H1 (cell line): ENCODE measurements at regions not wholly inside any gene's neighbourhood (a gene's known extent, or its start where the extent isn't known, plus 50 kb on each side); places are given as distances from the start of the nearest gene placed in this dataset.

ENCODE experiments used
- BCL11A ChIP-seq, 2 experiments: IDR thresholded peaks; one replicate each; pipeline ENCODE4 v1.6.1; 2011; ENCODE audit warnings: low read depth in 2 of 2, low read length in 2 of 2, mild to moderate bottlenecking in 2 of 2
- POLR2A ChIP-seq, 2 experiments: IDR thresholded peaks; 1 replicate in 1 of 2; 2 replicates in 1 of 2; pipeline ENCODE4 v1.6.1; 2011; ENCODE audit warnings: low read depth in 2 of 2, low read length in 2 of 2, mild to moderate bottlenecking in 2 of 2; ENCODE audit errors: control extremely low read depth in 1 of 2
- POLR2AphosphoS5 ChIP-seq: IDR thresholded peaks from 2 replicates; pipeline ENCODE4 v1.6.1; 2011; ENCODE audit warnings: low read depth, low read length
- RNF2 ChIP-seq: fragments of 200-900, 300-1000 bp; sonication (generic); IDR thresholded peaks from 2 replicates; pipeline ENCODE4 v1.7.1; 2016; ENCODE audit warnings: borderline replicate concordance, low read depth, mild to moderate bottlenecking, antibody characterized with exemption, low read length; ENCODE audit not compliant: poor library complexity, severe bottlenecking; ENCODE audit errors: missing control alignments
- SP1 ChIP-seq: IDR thresholded peaks from 2 replicates; pipeline ENCODE4 v1.6.1; 2011; ENCODE audit warnings: low read depth, low read length
- SP2 ChIP-seq: IDR thresholded peaks from 2 replicates; pipeline ENCODE4 v1.6.1; 2012; ENCODE audit warnings: mild to moderate bottlenecking, low read length, inconsistent platforms

GRCh38 chr16:51427085-51427484 is 276.0 kb upstream of the SALL1 start:
- no peak for TF ChIP-seq POLR2AphosphoS5
- TF ChIP-seq RNF2: no peak
- no peak for TF ChIP-seq SP1
- no peak for TF ChIP-seq BCL11A (IDR thresholded peaks at IDR 0.05; ENCODE audit: low read depth in 2 of 2, low read length in 2 of 2)
- no peak for TF ChIP-seq SP2
- TF ChIP-seq POLR2A (IDR thresholded peaks at IDR 0.05; ENCODE audit: control extremely low read depth in 1 of 2, low read depth in 2 of 2, low read length in 2 of 2): no peak
